Upper lobe of left lung (tissue), 4 donors: ENCODE measurements at regions not wholly inside any gene's neighbourhood (a gene's known extent, or its start where the extent isn't known, plus 50 kb on each side); places are given as distances from the start of the nearest gene placed in this dataset.

Experiments used
- POLR2A ChIP-seq, 4 donors: fragments of 450-650 bp; IDR thresholded peaks; one replicate each; pipeline ENCODE4 v1.5.1; 2016 to 2017; ENCODE audit warnings: antibody characterized with exemption in 4 of 4, mild to moderate bottlenecking in 2 of 4
- TF ChIP-seq, protein P1 (sequence below), 6 experiments: fragments of 450-650 bp in 4 of 6; fragments of 200-600 bp in 2 of 6; sonication (generic) in 2 of 6; IDR thresholded peaks; one replicate each; pipeline ENCODE4 v1.5.1; 2016 to 2019; ENCODE audit warnings: antibody characterized with exemption in 6 of 6

DNA sequence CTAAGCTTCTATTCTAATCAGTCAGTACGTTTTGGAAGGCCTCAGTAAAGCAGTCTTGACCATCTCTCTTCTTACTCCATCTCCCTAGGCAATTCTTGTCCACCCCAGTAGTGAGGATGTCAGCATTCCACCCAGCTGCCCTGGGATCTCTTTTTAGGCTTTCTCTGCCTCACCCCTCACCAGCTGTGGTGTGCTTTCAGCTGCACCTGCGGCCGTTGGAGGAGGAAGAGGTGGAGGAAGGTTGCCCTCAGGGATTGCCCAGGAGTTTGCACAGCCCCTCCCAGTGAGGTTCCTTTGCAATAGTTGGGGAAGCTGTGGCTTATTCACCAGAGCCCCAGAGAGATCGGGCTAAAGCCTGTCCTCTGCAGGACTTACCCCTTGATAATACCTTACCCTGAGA is 615.8 kb downstream of the BNC2 start:
- TF ChIP-seq, protein P1, sequence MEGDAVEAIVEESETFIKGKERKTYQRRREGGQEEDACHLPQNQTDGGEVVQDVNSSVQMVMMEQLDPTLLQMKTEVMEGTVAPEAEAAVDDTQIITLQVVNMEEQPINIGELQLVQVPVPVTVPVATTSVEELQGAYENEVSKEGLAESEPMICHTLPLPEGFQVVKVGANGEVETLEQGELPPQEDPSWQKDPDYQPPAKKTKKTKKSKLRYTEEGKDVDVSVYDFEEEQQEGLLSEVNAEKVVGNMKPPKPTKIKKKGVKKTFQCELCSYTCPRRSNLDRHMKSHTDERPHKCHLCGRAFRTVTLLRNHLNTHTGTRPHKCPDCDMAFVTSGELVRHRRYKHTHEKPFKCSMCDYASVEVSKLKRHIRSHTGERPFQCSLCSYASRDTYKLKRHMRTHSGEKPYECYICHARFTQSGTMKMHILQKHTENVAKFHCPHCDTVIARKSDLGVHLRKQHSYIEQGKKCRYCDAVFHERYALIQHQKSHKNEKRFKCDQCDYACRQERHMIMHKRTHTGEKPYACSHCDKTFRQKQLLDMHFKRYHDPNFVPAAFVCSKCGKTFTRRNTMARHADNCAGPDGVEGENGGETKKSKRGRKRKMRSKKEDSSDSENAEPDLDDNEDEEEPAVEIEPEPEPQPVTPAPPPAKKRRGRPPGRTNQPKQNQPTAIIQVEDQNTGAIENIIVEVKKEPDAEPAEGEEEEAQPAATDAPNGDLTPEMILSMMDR (IDR thresholded peaks at IDR 0.05) = no peak
- TF ChIP-seq POLR2A (IDR thresholded peaks at IDR 0.05) = no peak
